ENCODE measurements at regions not wholly inside any gene's neighbourhood (a gene's known extent, or its start where the extent isn't known, plus 50 kb on each side); places are given as distances from the start of the nearest gene placed in this dataset.

DNA sequence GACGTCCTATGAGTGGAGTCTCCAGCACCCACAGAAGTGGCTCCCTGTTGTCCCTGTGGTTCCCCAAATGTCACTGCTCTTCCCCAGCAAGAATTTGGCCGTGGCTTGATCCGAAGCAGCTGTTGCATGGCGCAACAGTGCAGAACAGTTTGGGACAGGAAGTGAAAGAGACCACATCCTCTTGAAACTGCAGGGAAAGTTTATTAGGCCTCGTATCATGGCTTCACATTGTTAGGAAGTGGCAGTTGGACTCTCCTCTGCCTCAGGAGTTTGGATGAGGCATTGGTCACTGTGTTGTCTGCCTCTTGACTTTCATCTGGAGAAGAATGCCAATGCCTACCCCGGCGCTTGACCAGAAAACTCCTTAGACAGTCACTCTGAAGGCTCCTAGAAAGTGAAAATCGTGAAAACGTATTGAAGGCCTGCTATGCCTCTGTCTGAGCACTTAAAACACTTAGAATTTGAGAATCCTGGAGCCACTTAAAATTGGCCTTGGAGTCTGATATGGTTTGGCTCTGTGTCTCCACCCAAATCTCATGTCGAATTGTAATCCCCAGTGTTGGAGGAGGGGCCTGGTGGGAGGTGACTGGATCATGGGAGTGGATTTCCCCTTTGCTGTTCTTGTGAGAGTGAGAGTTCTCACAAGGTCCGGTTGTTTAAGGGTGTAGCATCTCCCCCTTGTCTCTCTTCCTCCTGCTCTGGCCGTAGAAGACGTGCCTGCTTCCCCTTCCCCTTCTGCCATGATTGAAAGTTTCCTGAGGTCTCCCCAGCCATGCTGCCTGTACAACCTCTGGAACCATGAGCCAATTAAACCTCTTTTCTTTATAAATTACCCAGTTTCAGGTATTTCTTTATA, 334.9 kb upstream of the JARID2 start:
- in situ Hi-C loops (cut with MboI; ENCODE audit: low sequenced_read_pairs), result no loop called here

DNA sequence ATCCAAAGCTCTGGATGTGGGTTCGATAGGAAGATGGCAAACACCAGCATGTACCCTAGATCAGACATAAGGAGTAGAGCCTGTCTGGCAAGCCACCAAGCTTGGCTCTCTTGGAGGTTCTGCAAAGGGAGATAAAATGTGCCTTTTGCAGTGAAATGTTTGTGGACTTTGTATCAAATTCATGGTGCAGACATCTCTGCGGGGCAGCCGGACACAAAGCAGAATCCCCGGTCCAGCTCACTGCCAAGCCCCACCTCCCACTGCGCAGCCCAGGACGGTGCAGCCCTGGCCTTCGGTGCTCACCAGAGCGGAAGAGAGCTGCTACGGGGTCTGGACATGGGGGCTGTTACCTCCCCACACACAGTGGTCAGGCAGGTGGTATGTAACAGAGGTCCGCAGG, 333.6 kb upstream of the JARID2 start:
- in situ Hi-C loops (cut with MboI; ENCODE audit: low sequenced_read_pairs), result no loop called here

DNA sequence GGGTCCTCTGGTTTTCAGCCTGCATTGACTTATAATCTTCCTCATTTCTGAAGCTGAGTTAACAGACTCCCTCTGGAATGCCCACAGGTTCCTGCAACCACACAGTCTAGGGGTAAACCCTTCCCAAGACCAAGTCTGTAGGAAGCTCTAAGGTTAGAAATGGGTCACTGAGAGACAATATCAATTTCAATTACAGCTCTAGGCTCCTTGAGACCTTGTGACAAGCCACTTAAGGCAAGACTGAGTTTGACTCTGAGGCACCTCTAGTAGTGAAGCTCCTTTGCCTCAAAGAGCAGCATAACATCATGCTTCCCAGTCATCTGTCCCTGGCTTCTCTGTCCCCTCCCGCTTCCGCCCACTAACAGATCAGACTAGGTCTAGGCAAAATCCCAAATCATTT, 333.2 kb upstream of the JARID2 start:
- in situ Hi-C loops (cut with MboI; ENCODE audit: low sequenced_read_pairs), result no loop called here

DNA sequence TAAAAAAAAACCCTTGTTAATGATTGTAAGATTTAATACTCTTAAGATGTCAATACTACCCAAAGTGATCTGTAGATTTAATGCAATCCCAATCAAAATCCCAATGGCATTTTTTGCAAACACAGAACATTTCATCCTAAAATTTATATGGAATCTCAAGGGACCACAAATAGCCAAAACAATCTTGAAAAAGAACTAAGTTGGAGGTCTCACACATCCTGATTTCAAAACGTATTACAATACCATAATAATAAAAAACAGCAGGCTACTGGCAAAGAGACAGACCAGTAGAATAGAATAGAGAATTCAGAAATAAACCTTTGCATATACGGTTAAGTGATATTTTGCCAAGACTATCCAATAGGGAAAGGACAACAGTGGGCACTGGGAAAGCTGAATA, 331.9 kb upstream of the JARID2 start:
- in situ Hi-C loops (cut with MboI; ENCODE audit: low sequenced_read_pairs), result no loop called here

DNA sequence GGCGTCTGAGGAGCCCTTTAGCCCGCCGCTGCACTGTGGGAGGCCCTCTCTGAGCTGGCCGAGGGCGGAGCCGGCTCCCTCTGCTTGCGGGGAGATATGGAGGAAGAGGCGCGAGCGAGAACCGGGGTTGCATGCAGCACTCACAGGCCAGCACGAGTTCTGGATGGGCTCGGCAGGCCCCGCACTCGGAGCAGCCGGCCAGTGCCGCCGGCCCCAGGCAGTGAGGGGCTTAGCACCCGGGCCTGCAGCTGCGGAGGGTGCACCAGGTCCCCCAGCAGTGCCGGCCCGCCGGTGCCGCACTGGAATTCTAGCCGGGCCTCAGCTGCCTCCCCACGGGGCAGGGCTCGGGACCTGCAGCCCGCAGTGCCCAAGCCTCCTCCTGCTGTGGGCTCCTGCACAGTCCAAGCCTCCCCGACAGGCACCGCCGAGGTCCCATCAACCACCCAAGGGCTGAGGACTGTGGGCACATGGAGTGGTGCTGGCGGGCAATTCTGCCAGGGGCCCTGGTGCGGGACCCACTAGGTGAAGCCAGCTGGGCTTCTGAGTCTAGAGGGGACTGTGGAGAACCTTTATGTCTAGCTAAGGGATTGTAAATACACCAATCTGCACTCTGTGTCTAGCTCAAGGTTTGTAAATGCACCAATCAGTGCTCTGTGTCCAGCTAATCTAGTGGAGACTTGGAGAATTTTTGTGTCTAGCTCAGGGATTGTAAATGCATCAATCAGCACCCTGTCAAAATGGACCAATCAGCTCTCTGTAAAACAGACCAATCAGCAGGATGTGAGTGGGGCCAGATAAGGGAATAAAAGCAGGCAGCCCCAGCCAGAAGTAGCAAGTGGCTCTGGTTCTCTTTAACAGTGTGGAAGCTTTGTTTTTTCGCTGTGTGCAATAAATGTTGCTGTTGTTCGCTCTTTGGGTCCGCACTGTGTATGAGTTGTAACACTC, 329.7 kb upstream of the JARID2 start:
- in situ Hi-C loops (cut with MboI; ENCODE audit: low sequenced_read_pairs), result no loop called here

DNA sequence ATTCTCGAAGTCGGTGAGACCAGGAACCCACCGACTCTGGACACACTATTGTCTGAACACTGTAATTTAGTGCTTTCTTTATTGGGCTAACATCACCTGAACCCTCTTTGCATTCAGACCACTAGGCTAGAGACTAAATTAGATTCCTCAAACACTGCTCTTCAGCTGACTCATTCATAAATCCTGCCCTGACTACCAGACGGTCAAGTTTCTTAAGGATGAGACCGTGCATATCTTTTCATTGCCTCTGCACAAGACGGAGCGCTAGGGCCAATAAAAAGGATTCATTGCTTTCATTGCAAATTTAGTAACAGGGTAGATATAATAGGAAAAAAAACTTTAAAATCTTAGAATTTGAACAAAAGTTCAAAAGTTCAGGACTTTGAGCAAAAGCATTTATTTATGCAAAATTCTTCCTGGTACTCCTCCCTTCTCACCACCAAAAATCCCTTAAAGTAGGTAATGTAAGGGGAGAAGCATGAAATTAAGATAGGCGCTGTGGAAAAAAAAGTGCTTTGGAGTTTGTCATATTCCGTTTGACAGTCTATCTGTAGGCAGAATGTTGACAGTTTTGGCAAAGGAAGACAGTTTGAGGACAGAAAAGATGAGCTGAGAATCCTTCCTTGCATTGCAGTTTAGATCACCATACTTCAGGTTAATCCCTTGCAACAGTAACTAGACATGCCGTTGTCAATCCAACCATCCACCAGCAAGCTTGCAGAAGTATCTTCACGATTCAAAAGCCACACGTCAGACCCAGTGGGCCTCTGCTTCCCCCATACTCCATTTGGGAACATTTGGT, 328.6 kb upstream of the JARID2 start:
- in situ Hi-C loops (cut with MboI; ENCODE audit: low sequenced_read_pairs), result no loop called here

DNA sequence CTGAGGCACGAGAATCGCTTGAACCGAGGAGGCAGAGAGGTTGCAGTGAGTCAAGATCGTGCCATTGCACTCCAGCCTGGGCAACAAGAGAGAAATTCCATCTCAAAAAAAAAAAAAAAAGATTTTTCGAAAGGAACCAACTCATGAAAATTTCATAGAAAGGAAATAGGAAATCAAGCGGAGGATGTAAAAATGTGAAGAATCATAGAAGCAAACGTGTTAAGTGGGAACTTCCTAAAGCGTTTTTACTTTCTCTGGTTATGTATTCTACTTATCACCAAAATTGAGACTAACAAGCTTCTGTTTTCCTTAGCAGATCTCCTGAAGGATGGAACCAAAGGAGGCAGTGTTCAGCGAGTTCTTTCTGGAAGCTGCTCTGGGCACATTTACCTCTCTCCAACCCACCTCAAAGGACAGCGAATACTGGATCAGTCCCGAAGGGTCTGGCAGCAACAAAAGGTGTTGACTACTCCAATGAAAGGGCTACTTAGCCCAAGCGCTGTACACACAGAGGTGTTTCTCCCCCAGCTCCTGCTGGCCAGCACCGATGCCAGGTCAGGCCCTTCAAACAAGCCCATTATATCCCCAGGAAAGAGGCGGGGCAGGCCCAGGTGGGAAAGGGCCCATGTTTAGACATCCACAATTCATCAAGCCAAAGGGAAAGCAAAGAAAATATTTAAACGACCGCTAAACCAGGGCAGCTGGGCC, 327.5 kb upstream of the JARID2 start:
- in situ Hi-C loops (cut with MboI; ENCODE audit: low sequenced_read_pairs), result no loop called here

DNA sequence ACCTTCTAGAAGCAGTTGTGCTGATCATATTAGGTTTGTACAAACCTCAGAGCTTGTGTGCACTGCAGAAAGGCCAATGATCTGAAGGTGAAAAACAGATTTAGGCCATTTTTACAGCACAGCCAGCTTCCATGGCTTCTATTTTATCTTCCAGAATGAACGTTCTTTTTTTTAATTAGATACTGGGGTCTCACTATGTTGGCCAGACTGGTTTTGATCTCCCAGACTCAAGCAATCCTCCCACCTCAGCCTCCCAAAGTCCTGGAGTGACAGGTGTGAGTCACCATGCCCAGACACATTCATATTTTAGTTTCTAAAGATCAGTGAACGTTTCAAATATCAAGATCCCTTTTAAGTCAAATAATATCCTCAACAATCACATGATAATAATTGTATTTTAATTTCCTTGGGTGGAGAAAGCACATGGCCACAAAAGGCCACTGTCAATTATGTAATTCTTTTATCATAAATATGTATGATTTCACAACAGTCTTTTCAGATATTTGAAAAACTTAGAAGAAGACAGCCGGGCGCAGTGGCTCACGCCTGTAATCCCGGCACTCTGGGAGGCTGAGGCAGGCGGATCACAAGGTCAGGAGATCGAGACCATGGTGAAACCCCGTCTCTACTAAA, 326.7 kb upstream of the JARID2 start:
- in situ Hi-C loops (cut with MboI; ENCODE audit: low sequenced_read_pairs), result no loop called here

DNA sequence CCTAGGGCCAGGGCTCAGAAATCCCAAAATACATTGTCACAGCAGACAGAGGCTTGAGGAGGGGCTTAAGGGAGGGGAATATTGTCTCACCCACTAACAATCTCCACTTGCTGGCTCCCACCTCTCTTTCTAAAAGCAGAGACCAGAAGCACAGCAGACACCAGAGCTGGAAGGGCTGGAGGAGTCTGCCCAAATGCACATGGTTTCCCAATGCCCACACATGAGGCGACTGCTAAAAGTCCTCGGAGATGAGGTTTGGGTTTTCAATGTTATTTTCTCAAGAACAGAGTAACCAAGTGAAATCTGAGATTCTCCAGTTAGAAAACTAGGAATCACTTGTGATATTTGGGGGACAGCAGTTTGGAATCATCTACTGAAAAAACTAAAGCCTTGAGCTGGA, 325.6 kb upstream of the JARID2 start:
- in situ Hi-C loops (cut with MboI; ENCODE audit: low sequenced_read_pairs), result no loop called here

DNA sequence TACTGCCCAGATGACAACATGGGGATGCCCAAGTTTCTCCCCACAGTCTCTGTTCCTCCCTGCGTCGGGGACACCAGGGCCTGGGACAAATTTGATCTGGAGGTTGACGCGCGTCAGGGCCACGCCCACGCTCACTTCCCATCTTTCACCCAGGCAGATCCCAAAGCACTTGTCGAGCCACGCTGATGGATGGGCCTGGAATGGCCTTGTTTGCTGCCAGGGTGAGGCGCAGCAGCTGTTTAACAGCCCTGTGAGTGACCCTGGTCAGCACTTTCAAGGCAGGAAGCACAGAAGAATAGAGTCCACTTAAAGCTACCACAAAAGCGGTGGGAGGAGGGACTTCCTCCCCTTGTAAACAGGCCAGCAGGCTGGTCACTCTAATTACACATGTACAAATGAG, 324.7 kb upstream of the JARID2 start:
- in situ Hi-C loops (cut with MboI; ENCODE audit: low sequenced_read_pairs), result no loop called here

DNA sequence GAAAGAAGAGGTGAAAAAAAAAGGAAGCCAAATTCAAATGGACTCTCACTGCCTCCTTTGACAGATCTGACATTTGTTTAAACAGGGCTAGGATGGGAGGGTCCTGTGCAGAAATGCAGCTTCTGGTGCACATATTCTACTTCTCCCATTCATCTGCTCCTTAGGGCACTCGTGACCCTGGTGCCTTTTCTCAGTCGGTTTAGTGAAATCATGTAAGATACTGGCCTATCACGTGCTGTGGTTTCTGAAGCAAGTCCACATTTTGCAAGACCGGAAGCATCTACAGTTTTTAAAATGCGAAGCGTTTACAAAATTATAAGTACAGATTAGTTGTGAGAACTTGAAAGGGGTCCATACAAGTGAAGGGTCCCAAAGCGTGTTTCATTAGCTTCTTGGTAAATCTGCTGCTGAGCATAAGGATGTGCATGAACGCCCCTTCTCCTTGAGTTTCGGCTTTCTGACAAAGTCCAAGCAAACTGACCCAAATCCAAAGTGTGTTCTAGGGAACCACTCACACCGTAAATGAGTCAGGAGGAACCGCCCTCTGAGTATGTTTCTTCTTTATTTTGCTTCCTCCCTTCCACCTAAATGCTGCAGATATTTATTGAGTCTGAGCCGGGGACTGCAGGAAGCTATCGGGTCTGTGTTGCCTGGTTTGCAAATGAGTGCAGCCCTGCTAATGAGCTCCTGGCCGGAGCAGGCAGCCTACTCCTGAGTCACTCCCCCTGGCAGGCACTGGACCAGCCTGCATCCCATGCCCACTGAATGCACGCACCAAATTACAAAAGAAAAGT, 323.8 kb upstream of the JARID2 start:
- in situ Hi-C loops (cut with MboI; ENCODE audit: low sequenced_read_pairs), result no loop called here

DNA sequence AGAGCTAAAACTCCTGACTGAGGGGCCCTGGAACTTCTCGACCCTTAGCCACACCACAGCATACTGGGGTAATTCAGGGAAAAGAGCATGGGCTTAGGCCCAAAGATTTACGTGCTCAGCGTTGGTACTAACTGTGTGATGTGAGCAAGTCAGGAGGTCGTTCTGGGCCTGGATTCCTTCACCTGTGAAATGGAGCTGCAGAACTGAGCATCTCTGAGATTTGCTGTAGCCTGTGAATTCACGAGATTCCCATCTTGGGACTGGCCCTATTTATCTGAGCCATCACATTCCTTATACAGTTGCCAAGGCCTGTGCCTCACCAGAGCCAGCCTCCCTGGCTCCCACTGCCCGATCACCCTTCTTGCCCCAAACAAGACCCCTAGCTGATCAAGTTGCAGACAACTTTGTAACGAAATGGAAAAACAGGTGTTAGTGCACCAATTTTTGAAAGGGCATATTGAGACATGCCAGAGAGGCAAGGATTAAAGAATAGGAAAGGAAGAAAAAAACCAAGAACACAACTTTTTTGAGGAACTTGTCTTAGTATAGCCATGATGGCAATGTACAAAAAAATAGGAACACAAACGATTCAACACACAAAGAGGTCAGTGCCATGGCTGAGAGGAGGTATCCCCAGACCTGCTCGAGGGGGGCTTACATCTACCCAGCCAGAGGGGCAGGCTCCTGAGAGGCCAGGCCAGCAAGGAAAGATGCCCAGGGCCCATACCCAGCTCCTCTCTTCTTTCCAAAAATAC, 323.0 kb upstream of the JARID2 start:
- in situ Hi-C loops (cut with MboI; ENCODE audit: low sequenced_read_pairs), result no loop called here

DNA sequence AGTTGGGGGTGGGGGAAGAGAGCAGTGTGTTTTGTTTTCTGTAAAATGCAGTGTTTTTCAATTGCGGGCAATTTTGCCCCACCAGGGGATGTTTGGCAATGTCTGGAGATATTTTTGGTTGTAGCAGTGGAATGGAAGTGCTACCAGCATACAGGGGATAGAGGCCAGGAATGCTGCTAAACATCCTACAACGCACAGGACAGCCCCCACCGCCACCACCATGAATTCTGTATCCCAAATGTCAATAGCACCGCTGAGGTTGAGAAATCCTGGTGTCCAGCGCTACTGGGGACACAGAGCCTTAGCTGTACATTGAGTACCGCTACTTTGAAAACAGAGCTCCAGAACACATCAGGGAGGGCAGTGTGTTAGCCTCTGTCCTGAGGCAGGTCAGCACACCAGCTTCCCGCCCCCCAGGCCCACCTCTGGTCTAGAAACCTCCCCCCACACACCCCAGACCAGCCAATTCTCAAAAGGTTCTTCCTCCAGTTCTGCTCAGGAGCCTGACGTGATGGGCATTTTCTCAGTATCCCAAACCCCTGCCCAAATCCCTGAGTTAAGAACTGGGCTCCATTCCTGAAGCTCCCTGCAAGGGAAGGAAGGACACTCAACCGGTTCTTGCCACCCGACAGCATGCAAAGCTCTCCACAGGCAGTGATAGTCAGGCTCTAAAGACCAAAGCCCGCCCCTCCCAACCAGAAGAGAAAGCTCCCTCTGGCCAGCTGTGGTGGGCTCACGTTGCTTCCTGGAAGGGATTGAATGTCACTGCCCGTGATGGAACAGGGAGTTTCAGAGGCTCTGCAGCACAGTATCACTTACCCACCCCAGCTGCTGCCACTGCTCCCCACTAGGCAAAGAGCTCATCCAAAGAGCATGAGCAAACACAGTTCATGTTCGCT, 321.5 kb upstream of the JARID2 start:
- in situ Hi-C loops (cut with MboI; ENCODE audit: low sequenced_read_pairs), result no loop called here

DNA sequence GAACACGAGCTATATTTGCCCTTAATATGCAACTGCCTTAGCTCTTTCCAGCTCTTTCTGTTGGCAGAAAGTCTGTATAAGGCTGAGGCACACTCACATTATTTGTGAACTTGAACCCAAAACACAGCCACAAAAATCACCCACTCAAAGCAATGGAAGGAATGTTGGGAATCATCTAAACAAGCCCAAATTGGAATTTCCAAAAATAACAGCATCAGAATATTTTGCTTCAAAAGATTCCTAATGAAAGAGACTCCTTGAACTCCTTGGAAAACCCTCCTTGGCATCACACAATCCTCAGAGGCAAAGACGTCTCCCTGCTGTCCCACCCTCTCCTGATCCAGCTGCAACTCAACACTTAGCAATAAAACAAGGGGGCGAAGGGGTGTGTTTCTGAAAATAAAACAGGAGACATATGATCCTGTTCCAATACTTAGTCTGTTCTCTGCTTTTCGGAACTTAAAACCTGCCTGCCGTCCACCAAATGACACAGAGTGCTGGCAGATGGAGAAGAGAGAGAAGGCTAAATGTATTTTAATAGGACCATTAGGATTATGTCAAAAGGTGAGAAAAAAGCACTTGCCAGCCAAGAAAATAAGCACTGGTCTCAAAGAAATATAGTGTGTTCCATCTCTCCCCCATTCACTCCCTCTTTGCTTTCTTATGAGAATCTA, 320.7 kb upstream of the JARID2 start:
- in situ Hi-C loops (cut with MboI; ENCODE audit: low sequenced_read_pairs), result no loop called here

DNA sequence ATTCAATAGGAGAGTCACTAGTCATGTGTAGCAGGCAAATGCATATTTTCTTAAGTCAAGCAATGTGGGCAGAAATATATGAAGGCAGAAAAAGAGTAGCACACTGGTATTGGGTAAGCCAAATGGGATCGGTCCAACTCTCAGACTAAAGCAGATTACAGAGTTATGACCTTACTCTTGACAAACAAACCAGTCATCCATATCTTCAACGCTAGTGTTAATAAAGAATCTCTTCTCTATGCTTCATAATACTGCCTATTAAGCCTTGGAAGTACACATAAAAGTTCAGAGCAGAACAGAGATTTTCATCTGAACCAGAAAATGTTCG, 320.2 kb upstream of the JARID2 start:
- in situ Hi-C loops (cut with MboI; ENCODE audit: low sequenced_read_pairs), result no loop called here

DNA sequence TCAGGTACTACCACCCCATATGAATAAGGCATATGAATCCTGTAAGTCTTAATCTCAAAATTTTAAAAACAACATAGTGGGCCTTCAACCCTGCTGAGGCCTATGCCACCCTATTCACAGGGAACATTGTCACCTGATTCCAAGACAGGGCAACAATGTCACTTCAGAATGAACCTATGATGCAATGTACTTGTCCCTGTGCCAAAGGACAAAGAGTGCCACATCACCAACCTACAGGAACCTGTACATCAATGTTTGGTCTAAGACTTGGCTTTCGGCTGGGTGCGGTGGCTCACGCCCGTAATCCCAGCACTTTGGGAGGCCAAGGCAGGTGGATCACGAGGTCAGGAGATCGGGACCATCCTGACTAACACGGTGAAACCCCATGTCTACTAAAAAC, 318.5 kb upstream of the JARID2 start:
- in situ Hi-C loops (cut with MboI; ENCODE audit: low sequenced_read_pairs), result no loop called here

DNA sequence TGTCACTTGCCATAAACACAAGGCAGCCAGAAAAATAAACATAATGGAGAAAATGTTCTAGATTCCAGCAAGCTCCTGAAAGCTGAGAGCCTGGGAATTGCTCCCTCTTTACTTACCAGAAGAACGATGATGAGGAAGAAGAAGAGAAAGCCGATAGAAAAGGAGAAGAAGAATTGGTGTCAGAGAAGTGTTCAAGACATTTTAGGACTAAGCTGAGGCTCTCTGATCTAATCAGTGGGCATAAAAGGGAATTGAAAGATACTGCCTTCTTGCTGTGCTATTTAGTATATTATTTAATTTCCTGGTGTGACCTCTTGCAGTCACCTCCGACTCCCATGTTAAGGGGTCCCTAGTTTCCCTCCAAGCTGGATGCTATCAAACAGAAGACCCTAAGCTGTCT, 316.6 kb upstream of the JARID2 start:
- in situ Hi-C loops (cut with MboI; ENCODE audit: low sequenced_read_pairs), result no loop called here
